K562 (cell line): ENCODE measurements at regions not wholly inside any gene's neighbourhood (a gene's known extent, or its start where the extent isn't known, plus 50 kb on each side); places are given as distances from the start of the nearest gene placed in this dataset.

Experiments used
- EP300 ChIP-seq: IDR thresholded peaks from 2 replicates; pipeline ENCODE4 v1.6.1; 2012; ENCODE audit warnings: low read length, improper control_type of control experiment
- GTF2F1 ChIP-seq: IDR thresholded peaks from 2 replicates; pipeline ENCODE4 v1.6.1; 2011; ENCODE audit warnings: low read depth, low read length, improper control_type of control experiment
- HCFC1 ChIP-seq: IDR thresholded peaks from 2 replicates; pipeline ENCODE4 v1.6.1; 2012; ENCODE audit warnings: low read depth, low read length, improper control_type of control experiment
- KDM1A ChIP-seq, 2 experiments: fragments of 450-650 bp; IDR thresholded peaks; 2 replicates each; pipeline ENCODE4 v1.6.1; 2016; ENCODE audit warnings: mild to moderate bottlenecking in 2 of 2
- MXI1 ChIP-seq: IDR thresholded peaks from 2 replicates; pipeline ENCODE4 v1.6.1; 2011; ENCODE audit warnings: low read depth, mild to moderate bottlenecking, improper control_type of control experiment, low read length
- SIRT6 ChIP-seq: IDR thresholded peaks from one replicate; pipeline ENCODE4 v1.6.1; 2012; ENCODE audit warnings: low read depth, mild to moderate bottlenecking, control low read depth, inconsistent platforms, low read length, moderate library complexity
- SMARCE1 ChIP-seq: fragments of 450-650 bp; IDR thresholded peaks from 2 replicates; pipeline ENCODE4 v1.7.1; 2016; ENCODE audit warnings: mild to moderate bottlenecking
- ZNF175 ChIP-seq: fragments of 200-800 bp; sonication (Bioruptor generic); IDR thresholded peaks from 2 replicates; pipeline ENCODE4 v1.6.1; 2016; ENCODE audit warnings: low read depth, mild to moderate bottlenecking, missing genetic modification characterization, missing compliant biosample characterization
- ZNF311 ChIP-seq: fragments of 250-450 bp; sonication (Bioruptor Pico); IDR thresholded peaks from 2 replicates; pipeline ENCODE4 v1.4.0; 2020; ENCODE audit warnings: mild to moderate bottlenecking, moderate library complexity
- ZNF431 ChIP-seq: sonication (generic); formaldehyde crosslinking; IDR thresholded peaks from 2 replicates; pipeline ENCODE4 v1.8.0; 2022; ENCODE audit warnings: mild to moderate bottlenecking, missing genetic modification reagents
- TF ChIP-seq, protein P1 (sequence below): fragments of 250-450 bp; sonication (Bioruptor Pico); IDR thresholded peaks from 2 replicates; pipeline ENCODE4 v1.4.0; 2020; ENCODE audit warnings: borderline replicate concordance
- TF ChIP-seq, protein P2 (sequence below): fragments of 450-650 bp; formaldehyde crosslinking; IDR thresholded peaks from 2 replicates; pipeline ENCODE4 v1.4.0; 2022; ENCODE audit warnings: missing genetic modification characterization
- TF ChIP-seq, protein P3 (sequence below), 3 experiments: IDR thresholded peaks in 2 of 3; conservative IDR thresholded peaks in 1 of 3; 2 replicates each; pipeline ENCODE4 v1.5.1; 2011 to 2012; ENCODE audit warnings: low read length in 3 of 3, mild to moderate bottlenecking in 3 of 3, control low read depth in 2 of 3, improper control_type of control experiment in 1 of 3, inconsistent platforms in 1 of 3, low read depth in 1 of 3, mixed read lengths in 1 of 3, moderate library complexity in 1 of 3; ENCODE audit not compliant: insufficient read depth in 2 of 3

DNA sequence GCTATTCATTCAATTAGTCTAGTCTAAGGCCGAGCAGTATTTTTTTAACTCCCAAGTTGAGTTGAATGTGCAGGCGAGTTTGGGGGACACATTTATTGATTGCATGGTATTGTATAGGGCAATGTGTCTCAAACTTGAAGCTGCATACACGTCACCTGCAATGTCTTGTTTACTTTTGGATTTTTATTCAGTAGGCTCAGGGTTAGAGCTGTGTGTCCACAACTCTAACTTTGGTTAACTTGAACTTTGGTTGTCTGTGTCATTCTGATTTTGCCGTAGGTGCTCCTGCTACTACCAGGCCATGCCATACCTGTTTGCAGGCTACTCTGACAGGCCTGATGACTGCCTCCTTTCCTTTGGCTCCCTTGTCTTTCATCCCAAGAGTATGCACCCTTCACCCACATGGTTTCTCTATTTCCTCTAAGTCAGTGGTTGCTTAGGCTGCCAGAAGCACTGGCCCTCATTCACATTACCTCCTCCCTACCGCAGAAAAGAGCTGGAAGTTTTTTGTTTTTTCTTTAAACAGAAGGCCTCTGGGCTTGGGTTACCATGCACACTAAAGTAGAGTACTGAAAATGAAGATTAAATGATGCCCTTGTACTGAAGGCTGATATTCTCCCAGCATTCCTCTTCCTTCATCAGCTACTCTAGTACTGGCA is 219.4 kb upstream of the SPOPL start:
- no peak for TF ChIP-seq HCFC1
- TF ChIP-seq MXI1 = no peak
- no peak for TF ChIP-seq SIRT6
- no peak for TF ChIP-seq GTF2F1
- TF ChIP-seq SMARCE1 = no peak
- TF ChIP-seq, protein P1, sequence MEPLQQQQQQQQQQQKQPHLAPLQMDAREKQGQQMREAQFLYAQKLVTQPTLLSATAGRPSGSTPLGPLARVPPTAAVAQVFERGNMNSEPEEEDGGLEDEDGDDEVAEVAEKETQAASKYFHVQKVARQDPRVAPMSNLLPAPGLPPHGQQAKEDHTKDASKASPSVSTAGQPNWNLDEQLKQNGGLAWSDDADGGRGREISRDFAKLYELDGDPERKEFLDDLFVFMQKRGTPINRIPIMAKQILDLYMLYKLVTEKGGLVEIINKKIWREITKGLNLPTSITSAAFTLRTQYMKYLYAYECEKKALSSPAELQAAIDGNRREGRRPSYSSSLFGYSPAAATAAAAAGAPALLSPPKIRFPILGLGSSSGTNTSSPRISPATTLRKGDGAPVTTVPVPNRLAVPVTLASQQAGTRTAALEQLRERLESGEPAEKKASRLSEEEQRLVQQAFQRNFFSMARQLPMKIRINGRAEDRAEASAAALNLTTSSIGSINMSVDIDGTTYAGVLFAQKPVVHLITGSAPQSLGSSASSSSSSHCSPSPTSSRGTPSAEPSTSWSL (CRISPR knock-in tag) = no peak
- no peak for TF ChIP-seq KDM1A (IDR thresholded peaks at IDR 0.05)
- no peak for TF ChIP-seq ZNF311 (CRISPR knock-in tag)
- TF ChIP-seq, protein P2, sequence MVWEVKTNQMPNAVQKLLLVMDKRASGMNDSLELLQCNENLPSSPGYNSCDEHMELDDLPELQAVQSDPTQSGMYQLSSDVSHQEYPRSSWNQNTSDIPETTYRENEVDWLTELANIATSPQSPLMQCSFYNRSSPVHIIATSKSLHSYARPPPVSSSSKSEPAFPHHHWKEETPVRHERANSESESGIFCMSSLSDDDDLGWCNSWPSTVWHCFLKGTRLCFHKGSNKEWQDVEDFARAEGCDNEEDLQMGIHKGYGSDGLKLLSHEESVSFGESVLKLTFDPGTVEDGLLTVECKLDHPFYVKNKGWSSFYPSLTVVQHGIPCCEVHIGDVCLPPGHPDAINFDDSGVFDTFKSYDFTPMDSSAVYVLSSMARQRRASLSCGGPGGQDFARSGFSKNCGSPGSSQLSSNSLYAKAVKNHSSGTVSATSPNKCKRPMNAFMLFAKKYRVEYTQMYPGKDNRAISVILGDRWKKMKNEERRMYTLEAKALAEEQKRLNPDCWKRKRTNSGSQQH (CRISPR knock-in tag) = no peak
- no peak for TF ChIP-seq ZNF431 (CRISPR knock-in tag)
- no peak for TF ChIP-seq EP300
- TF ChIP-seq ZNF175 (CRISPR knock-in tag) = no peak
- TF ChIP-seq, protein P3, sequence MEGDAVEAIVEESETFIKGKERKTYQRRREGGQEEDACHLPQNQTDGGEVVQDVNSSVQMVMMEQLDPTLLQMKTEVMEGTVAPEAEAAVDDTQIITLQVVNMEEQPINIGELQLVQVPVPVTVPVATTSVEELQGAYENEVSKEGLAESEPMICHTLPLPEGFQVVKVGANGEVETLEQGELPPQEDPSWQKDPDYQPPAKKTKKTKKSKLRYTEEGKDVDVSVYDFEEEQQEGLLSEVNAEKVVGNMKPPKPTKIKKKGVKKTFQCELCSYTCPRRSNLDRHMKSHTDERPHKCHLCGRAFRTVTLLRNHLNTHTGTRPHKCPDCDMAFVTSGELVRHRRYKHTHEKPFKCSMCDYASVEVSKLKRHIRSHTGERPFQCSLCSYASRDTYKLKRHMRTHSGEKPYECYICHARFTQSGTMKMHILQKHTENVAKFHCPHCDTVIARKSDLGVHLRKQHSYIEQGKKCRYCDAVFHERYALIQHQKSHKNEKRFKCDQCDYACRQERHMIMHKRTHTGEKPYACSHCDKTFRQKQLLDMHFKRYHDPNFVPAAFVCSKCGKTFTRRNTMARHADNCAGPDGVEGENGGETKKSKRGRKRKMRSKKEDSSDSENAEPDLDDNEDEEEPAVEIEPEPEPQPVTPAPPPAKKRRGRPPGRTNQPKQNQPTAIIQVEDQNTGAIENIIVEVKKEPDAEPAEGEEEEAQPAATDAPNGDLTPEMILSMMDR (IDR thresholded peaks at IDR 0.05 in 2 of 3, conservative IDR thresholded peaks at IDR 0.05 in 1 of 3; ENCODE audit: insufficient read depth in 2 of 3, low read depth in 1 of 3, low read length in 3 of 3) = no peak
